ENCODE measurements at regions not wholly inside any gene's neighbourhood (a gene's known extent, or its start where the extent isn't known, plus 50 kb on each side); places are given as distances from the start of the nearest gene placed in this dataset.
"Not testable (repeated sequence)": the region's sequence is repeated elsewhere in the genome, so short reads cannot be mapped to it uniquely, and the experiment has no call there.

GRCh38 chr9:115548609-115549260, 430.8 kb upstream of the TNC start:
- no peak for DNase-seq (ENCODE audit: low read depth)
- H3K4me3 ChIP-seq (ENCODE audit: low read depth, low read length) = no peak overlapping the region
- TF ChIP-seq, protein P1, sequence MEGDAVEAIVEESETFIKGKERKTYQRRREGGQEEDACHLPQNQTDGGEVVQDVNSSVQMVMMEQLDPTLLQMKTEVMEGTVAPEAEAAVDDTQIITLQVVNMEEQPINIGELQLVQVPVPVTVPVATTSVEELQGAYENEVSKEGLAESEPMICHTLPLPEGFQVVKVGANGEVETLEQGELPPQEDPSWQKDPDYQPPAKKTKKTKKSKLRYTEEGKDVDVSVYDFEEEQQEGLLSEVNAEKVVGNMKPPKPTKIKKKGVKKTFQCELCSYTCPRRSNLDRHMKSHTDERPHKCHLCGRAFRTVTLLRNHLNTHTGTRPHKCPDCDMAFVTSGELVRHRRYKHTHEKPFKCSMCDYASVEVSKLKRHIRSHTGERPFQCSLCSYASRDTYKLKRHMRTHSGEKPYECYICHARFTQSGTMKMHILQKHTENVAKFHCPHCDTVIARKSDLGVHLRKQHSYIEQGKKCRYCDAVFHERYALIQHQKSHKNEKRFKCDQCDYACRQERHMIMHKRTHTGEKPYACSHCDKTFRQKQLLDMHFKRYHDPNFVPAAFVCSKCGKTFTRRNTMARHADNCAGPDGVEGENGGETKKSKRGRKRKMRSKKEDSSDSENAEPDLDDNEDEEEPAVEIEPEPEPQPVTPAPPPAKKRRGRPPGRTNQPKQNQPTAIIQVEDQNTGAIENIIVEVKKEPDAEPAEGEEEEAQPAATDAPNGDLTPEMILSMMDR (IDR thresholded peaks at IDR 0.05; ENCODE audit: insufficient read depth, low read length) = no peak

DNA sequence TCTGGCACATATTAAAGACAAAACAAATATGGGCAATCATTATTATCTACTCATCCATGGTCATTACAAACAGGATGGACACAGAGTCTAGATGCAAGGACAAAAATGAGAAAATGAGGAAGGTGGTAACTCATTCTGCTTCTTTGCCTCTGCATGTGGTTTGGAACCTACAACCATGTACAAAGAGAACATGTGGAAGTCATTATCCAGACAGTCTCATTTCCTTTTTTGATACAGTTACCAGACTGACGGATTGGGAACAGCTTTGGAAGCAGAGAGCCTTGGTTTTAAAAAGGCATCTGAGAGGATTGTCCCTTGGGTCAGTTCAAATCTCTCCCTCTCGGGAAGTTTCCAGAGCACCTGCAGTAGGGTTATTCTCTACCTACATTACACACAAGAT, 433.4 kb upstream of the TNC start:
- H3K4me3 ChIP-seq (ENCODE audit: low read depth, low read length) = no peak overlapping the region
- DNase-seq (ENCODE audit: low read depth) = peak; percentile 60
- TF ChIP-seq, protein P1 (IDR thresholded peaks at IDR 0.05; ENCODE audit: insufficient read depth, low read length) = no peak

DNA sequence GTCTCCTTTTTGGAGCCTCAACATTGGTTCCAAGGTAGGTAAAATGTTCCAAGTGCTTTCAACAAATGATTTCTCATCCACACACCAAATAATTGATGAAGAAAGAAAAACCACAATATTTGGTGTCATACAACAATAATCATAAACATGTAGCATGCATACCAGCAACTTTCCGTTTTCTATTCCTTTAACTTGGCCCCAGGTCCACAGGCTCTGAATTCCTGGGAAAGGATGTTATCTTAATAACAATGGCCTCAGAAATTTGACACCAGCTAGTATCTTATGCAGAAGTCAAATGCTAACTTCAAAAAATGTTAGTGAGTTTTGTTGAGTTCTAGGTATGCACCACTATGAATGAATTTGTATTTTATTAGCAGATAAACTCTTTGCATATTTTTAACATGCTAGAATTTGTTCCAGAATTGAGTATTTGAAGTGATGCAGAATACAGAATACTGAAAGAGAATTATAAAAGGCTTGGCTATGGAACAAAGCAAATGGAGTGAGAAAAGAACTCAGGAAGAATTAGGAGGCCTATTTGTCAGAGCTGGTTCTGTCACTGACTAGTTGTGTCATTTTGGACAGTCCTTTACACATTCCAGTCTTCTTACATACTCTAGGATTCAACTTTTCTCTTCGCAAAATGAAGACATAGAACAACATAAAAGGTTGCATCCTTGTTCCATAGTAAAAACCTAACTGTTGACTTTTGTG, 435.3 kb upstream of the TNC start:
- H3K4me3 ChIP-seq (ENCODE audit: low read depth, low read length) = no peak overlapping the region
- TF ChIP-seq, protein P1 (IDR thresholded peaks at IDR 0.05; ENCODE audit: insufficient read depth, low read length) = no peak
- DNase-seq (ENCODE audit: low read depth) = peak; percentile 60

DNA sequence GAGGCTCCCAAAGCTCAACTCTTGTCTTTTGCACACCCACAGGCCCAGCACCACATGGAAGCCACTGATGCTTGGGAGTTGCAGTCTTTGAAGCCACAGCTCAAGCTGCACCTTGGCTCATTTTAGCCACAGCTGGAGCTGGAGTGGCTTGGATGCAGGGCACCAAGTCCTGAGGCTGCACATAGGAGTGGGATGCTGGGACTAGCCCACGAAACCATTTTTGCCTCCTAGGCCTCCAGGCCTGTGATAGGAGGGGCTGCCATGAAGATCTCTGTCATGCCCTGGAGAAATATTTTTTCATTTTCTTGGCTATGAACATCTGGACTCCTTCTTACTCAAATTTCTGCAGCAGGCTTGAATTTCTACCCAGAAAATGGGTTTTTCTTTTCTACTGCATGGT, 438.5 kb upstream of the TNC start:
- H3K4me3 ChIP-seq (ENCODE audit: low read depth, low read length) = no peak overlapping the region
- no peak for DNase-seq (ENCODE audit: low read depth)
- TF ChIP-seq, protein P1 (IDR thresholded peaks at IDR 0.05; ENCODE audit: insufficient read depth, low read length) = no peak

- TF ChIP-seq, protein P1 (IDR thresholded peaks at IDR 0.05; ENCODE audit: insufficient read depth, low read length) = no peak
- DNase-seq (ENCODE audit: low read depth) = no peak
- no peak overlapping the region for H3K4me3 ChIP-seq (ENCODE audit: low read depth, low read length)
Observed at GRCh38 chr9:115575147-115575546, 457.2 kb upstream of the TNC start.

GRCh38 chr9:115585458-115585857, 467.5 kb upstream of the TNC start:
- not testable (repeated sequence) for DNase-seq (ENCODE audit: low read depth); H3K4me3 ChIP-seq (ENCODE audit: low read depth, low read length)

- no peak overlapping the region for H3K4me3 ChIP-seq (ENCODE audit: low read depth, low read length)
- DNase-seq (ENCODE audit: low read depth) = no peak
Observed at GRCh38 chr9:115587310-115587709, 469.4 kb upstream of the TNC start.

More at GRCh38 chr9:115587310-115587709, 469.4 kb upstream of the TNC start:
- TF ChIP-seq, protein P1 (IDR thresholded peaks at IDR 0.05; ENCODE audit: insufficient read depth, low read length) = no peak

Measured in fibroblast of the aortic adventitia (primary cell).